Left lung (tissue), 4 donors: ENCODE measurements at regions not wholly inside any gene's neighbourhood (a gene's known extent, or its start where the extent isn't known, plus 50 kb on each side); places are given as distances from the start of the nearest gene placed in this dataset.

Experiments used
- ATAC-seq: fragments of 200-7000 bp; cut with Tn5 transposase; one replicate; pipeline ENCODE4 v1.9.1; 2020; ENCODE audit warnings: moderate library complexity
- DNase-seq, 4 donors: peaks; one replicate each; pipeline ENCODE4 v3.0.0-alpha.2; 2013 to 2020
- H3K27ac ChIP-seq, 2 donors: fragments of 200-600 bp; sonication (generic) in 1 of 2; one replicate each; pipeline versions ENCODE4 v1.5.0 to v1.8.0; 2020 to 2021
- H3K27me3 ChIP-seq, 2 donors: fragments of 200-600 bp; sonication (generic) in 1 of 2; one replicate each; pipeline versions ENCODE4 v1.5.0 to v1.8.0; 2020 to 2021
- H3K36me3 ChIP-seq, 2 donors: fragments of 200-600 bp; sonication (generic) in 1 of 2; one replicate each; pipeline versions ENCODE4 v1.5.0 to v1.8.0; 2020 to 2021
- H3K4me1 ChIP-seq, 2 donors: fragments of 200-600 bp; one replicate each; pipeline ENCODE4 v1.8.0; 2021
- H3K4me3 ChIP-seq, 2 donors: fragments of 200-600 bp; sonication (generic) in 1 of 2; one replicate each; pipeline versions ENCODE4 v1.5.0 to v1.8.0; 2020 to 2021; ENCODE audit warnings: mild to moderate bottlenecking in 1 of 2
- H3K9me3 ChIP-seq, 2 donors: fragments of 200-600 bp; sonication (generic) in 1 of 2; one replicate each; pipeline versions ENCODE4 v1.5.0 to v1.8.0; 2020 to 2021
- CTCF ChIP-seq, 2 donors: fragments of 200-600 bp; sonication (generic) in 1 of 2; IDR thresholded peaks; one replicate each; pipeline versions ENCODE4 v1.5.0 to v1.8.0; 2021; ENCODE audit warnings: antibody characterized with exemption in 2 of 2
- intact Hi-C, 2 donors: fragments of 100-400 bp; cut with DNase I; formaldehyde crosslinking; loops; one replicate each; pipeline versions ENCODE4 v1.11.2 to v1.14.2; 2022
- donor health status: DM: no; HTN: yes; CAD: no.
- donor health status: DM: no; HTN: no; CAD: no.

- intact Hi-C loops = no loop called here
- H3K27me3 ChIP-seq = no peaks in the 10 kb centered on the region
- TF ChIP-seq CTCF (IDR thresholded peaks at IDR 0.05) = no peak
Measured at GRCh38 chr6:80641591-80641990, 535.1 kb downstream of the BCKDHB start.

GRCh38 chr6:80640176-80640575 is 533.7 kb downstream of the BCKDHB start:
- no peaks in the 10 kb centered on the region for H3K36me3 ChIP-seq
- H3K4me3 ChIP-seq = no peak overlapping the region
- TF ChIP-seq CTCF (IDR thresholded peaks at IDR 0.05) = no peak
- peaks cover 0 to 6% of the 10 kb centered on the region in 2 donors for H3K9me3 ChIP-seq
- intact Hi-C loops = no loop called here
- ATAC-seq (no peak), DNase-seq (no peak)
- H3K27ac ChIP-seq = no peak overlapping the region
- H3K27me3 ChIP-seq = no peaks in the 10 kb centered on the region
- H3K4me1 ChIP-seq = peaks cover 0 to 6% of the 10 kb centered on the region in 2 donors

More at GRCh38 chr6:80641591-80641990, 535.1 kb downstream of the BCKDHB start:
- H3K36me3 ChIP-seq = no peaks in the 10 kb centered on the region
- H3K9me3 ChIP-seq = peaks cover 0 to 10% of the 10 kb centered on the region in 2 donors
- ATAC-seq = no peak
- H3K4me3 ChIP-seq = no peak overlapping the region
- H3K4me1 ChIP-seq = peaks cover 0 to 6% of the 10 kb centered on the region in 2 donors
- no peak overlapping the region for H3K27ac ChIP-seq
- no peak for DNase-seq

GRCh38 chr6:80639181-80639629 is 532.7 kb downstream of the BCKDHB start:
- H3K4me3 ChIP-seq = no peak overlapping the region
- H3K4me1 ChIP-seq = peaks cover 0 to 6% of the 10 kb centered on the region in 2 donors
- TF ChIP-seq CTCF (IDR thresholded peaks at IDR 0.05) = no peak
- no peaks in the 10 kb centered on the region for H3K36me3 ChIP-seq
- ATAC-seq (no peak), DNase-seq (no peak)
- intact Hi-C loops = no loop called here
- peaks cover 0 to under 1% of the 10 kb centered on the region in 2 donors for H3K9me3 ChIP-seq
- no peaks in the 10 kb centered on the region for H3K27me3 ChIP-seq
- no peak overlapping the region for H3K27ac ChIP-seq

- no peaks in the 10 kb centered on the region for H3K27me3 ChIP-seq
- no peak overlapping the region for H3K4me3 ChIP-seq
- no peaks in the 10 kb centered on the region for H3K9me3 ChIP-seq
- no peak for TF ChIP-seq CTCF (IDR thresholded peaks at IDR 0.05)
- no peak overlapping the region for H3K27ac ChIP-seq
- ATAC-seq (peak; percentile 98), DNase-seq (peak in 3 of 4 donors; percentile 17 to 62 (median 58))
- peaks cover 0 to 6% of the 10 kb centered on the region in 2 donors for H3K4me1 ChIP-seq
- no peaks in the 10 kb centered on the region for H3K36me3 ChIP-seq
- intact Hi-C loops = no loop called here
Measured at GRCh38 chr6:80638213-80639055, 532.0 kb downstream of the BCKDHB start.

- TF ChIP-seq CTCF (IDR thresholded peaks at IDR 0.05) = no peak
- no peak overlapping the region for H3K4me3 ChIP-seq
- H3K27me3 ChIP-seq = no peaks in the 10 kb centered on the region
- no peak overlapping the region for H3K27ac ChIP-seq
- intact Hi-C loops = no loop called here
- DNase-seq (no peak), ATAC-seq (no peak)
- no peaks in the 10 kb centered on the region for H3K9me3 ChIP-seq
- peaks cover 0 to 6% of the 10 kb centered on the region in 2 donors for H3K4me1 ChIP-seq
- H3K36me3 ChIP-seq = no peaks in the 10 kb centered on the region
Measured at GRCh38 chr6:80637312-80637711, 530.8 kb downstream of the BCKDHB start.
